ENCODE measurements at regions not wholly inside any gene's neighbourhood (a gene's known extent, or its start where the extent isn't known, plus 50 kb on each side); places are given as distances from the start of the nearest gene placed in this dataset.

DNA sequence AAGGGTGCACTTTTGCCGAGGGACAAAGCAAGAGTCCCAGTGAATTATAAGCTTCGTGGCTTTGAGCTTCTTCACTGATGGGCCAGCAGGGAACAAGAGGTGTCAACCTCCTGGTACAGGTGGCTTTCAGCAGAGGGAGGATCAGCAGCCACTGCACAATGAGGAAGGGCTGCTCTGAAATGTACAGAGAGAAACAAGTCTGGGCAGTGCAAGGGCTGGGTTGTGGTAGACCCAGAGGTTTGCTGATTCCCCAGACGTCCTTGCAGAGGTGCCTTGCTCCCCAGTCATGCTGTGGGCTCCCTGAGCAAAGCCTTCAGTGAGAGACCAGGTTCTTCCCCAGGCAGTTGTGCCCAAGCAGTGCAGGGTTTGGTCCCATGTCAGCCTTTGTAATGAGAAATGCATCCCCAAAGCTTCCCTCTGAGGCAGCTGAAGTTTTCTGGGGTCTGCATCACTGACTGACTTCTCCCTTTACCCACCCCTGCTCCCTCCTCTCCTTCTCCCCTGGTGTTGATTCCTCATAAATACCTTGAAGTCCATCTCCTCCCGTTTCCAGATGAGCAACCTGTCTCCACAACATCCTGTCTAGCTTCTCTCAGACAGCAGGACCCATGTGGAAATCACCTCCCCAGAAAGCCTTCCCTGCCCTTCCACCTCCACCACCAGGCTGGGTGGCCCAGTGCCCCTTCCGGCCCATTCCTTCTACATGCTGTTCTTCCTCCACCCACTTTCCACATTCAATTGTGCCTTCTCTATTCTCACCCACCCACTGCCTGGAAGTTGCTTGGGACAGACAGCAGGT is 599.6 kb upstream of the ADAMTS16 start:
- Mint-ChIP-seq H3K9me3 (no peaks in the 10 kb centered on the region), H3K27me3 (no peaks in the 10 kb centered on the region), H3K4me1 (no peaks in the 10 kb centered on the region), H3K4me3 (no peak overlapping the region), H3K27ac (no peak overlapping the region), H3K36me3 (no peaks in the 10 kb centered on the region)
- no peak for DNase-seq

DNA sequence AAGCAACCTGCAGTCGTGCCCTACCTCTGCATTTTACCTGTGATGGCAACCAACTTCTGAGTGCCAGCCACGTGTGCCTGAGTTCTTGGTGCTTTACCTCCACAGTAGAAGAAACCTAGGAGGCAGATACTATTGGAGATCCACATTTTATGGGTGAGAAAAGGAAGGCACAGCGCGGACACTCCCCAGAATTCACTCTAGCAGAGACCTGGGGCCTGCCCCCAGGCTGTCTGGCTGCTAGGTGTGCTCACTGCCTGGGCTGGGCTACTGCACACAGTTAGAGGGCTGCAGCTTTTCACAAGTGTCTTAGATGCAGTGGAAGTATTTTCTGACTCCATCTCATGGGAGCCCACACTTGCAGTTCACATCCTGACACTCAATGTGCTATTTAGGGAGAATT is 598.8 kb upstream of the ADAMTS16 start:
- Mint-ChIP-seq H3K9me3 (no peaks in the 10 kb centered on the region), H3K27me3 (no peaks in the 10 kb centered on the region), H3K4me3 (no peak overlapping the region), H3K36me3 (no peaks in the 10 kb centered on the region), H3K4me1 (no peaks in the 10 kb centered on the region), H3K27ac (no peak overlapping the region)
- no peak for DNase-seq

DNA sequence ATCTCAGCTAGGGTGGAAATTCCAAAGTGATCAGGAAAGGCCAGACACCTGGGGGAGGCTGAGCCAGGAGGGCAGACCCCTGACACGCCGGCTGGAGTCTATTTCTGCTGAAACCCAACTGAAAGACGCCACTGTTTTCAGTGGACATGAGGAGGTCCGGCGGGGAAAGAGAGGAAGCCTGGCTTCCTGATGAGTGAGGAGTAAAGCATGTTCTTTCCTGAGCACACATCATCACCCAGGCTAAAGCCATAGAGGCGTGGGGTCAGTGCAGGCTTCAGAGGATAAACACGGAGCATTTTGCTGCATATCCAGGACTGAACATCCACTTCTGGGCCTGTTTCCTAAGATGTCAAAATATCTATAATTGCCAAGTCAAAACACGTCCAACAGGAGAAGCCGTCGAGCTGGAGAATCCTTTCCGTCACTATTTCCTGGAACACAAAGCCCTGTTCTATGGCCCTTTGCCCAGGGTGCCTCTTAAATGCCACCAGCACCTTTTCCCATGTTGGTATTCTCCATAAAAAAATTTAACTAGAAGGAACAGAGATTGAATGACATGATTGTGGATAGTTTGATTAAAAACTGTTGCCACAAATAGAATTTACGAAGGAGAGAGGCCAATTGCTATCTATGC is 597.9 kb upstream of the ADAMTS16 start:
- Mint-ChIP-seq H3K4me1 (no peaks in the 10 kb centered on the region), H3K27me3 (peaks cover 4% of the 10 kb centered on the region), H3K9me3 (peaks cover 2% of the 10 kb centered on the region), H3K4me3 (no peak overlapping the region), H3K27ac (no peak overlapping the region), H3K36me3 (no peaks in the 10 kb centered on the region)
- DNase-seq = no peak

DNA sequence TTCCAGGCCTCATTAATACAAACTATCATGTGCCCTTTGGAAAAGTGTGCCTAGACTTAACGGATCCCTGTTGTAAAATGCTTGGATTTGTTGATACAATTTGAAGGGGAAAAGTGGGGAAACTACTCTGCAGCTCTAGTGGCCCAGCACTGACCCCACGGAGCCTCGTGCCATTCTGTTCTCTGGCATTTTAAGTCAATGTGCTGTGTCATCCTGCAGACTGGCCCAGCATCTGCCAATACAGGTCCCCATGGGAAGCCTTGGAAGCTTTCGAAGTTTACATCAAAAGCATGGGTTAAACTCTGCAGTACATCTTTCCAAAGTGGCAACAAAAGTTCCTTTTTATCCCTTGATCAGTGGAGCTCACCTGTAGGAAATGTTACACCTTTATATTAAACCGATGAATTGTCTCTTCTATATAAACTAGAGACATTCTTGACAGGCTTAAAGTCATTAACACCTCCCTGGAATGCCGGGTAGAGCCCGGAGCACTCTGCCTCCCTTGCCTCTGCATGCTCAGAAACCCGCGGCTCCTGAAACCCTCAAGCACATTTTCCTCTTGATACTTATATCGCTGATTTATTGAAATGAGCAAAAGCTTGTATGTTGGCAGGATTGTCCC is 596.0 kb upstream of the ADAMTS16 start:
- Mint-ChIP-seq H3K4me1 (no peaks in the 10 kb centered on the region), H3K4me3 (no peak overlapping the region), H3K27me3 (peaks cover 4% of the 10 kb centered on the region), H3K27ac (no peak overlapping the region), H3K9me3 (peaks cover 2% of the 10 kb centered on the region), H3K36me3 (no peaks in the 10 kb centered on the region)
- no peak for DNase-seq

DNA sequence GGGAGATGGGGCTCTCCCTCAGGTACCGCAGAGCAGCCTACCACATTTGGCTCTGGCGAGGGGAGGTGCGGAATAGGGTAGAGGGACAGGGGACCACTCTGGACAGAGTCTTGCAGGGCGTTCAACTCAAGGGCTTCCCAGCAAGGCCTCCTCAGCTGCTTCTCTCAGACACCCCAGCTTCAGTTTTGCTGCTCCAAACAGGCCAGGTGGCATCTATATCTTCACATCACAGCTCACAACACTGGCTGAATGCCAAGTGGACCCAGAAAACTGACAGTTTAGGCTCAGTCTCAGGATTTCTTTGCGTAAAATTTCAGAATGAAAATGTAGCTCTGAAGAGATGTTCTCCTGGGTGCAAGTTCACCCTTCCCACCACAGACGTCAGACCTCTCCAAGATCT is 592.6 kb upstream of the ADAMTS16 start:
- peaks cover 4% of the 10 kb centered on the region for H3K27me3 Mint-ChIP-seq
- H3K36me3 Mint-ChIP-seq = no peaks in the 10 kb centered on the region
- no peak for DNase-seq
- peaks cover 3% of the 10 kb centered on the region for H3K9me3 Mint-ChIP-seq
- H3K27ac Mint-ChIP-seq = no peak overlapping the region
- no peak overlapping the region for H3K4me3 Mint-ChIP-seq
- H3K4me1 Mint-ChIP-seq = no peaks in the 10 kb centered on the region

DNA sequence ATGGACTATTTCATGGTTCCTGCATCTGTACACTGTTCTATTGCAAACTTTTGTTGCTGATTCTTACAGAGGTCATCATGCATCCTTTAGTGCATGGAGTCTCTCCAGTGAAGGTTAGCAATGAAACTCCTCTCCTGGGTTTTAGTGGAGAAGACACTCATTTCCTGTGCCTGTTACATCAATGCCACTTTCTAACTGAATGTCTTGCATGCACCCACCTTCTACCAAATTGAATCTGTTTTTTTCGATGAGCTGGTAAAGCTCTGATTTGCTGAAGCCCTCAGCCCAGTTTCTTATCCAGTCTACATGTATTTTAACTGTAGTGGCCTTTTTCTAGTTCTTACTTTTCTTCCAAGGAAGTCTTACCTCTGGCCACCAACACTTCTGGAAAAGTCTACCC is 591.8 kb upstream of the ADAMTS16 start:
- Mint-ChIP-seq H3K4me1 (no peaks in the 10 kb centered on the region), H3K36me3 (no peaks in the 10 kb centered on the region), H3K27me3 (peaks cover 4% of the 10 kb centered on the region), H3K4me3 (no peak overlapping the region), H3K9me3 (peaks cover 3% of the 10 kb centered on the region), H3K27ac (no peak overlapping the region)
- DNase-seq = no peak

DNA sequence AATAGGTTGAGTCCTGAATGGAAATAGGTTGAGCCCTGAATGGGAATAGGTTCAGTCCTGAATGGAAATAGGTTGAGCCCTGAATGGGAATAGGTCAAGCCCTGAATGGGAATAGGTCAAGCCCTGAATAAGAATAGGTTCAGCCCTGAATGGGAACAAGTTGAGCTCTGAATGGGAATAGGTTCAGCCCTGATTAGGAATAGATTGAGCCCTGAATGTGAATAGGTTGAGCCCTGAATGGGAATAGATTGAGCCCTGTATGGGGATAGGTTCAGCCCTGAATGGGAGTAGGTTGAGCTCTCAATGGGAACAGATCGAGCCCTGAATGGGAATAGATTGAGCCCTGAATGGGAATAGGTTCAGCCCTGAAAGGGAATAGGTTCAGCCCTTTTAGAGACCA is 590.8 kb upstream of the ADAMTS16 start:
- Mint-ChIP-seq H3K27ac (no peak overlapping the region), H3K27me3 (peaks cover 4% of the 10 kb centered on the region), H3K4me3 (no peak overlapping the region), H3K9me3 (peaks cover 3% of the 10 kb centered on the region), H3K4me1 (no peaks in the 10 kb centered on the region), H3K36me3 (no peaks in the 10 kb centered on the region)
- DNase-seq = no peak

DNA sequence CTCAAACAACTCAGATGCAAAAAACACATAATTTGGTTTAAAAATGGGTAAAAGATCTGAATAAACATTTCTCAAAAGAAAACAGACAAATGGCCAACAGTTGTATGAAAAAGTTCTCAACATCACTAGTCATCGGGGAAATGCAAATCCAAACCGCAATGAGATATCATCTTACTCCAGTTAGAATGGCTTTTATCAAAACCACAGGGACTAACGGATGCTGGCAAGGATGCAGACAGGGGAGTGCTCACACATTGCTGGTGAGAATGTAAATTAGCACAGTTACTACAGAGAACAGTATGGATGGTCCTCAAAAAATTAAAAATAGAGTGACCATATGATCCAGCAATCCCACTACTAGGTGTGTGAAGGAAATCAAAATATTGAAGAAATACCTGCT is 589.1 kb upstream of the ADAMTS16 start:
- DNase-seq = no peak
- Mint-ChIP-seq H3K36me3 (no peaks in the 10 kb centered on the region), H3K27ac (no peak overlapping the region), H3K27me3 (peaks cover 4% of the 10 kb centered on the region), H3K4me3 (no peak overlapping the region), H3K4me1 (no peaks in the 10 kb centered on the region), H3K9me3 (peaks cover 3% of the 10 kb centered on the region)

DNA sequence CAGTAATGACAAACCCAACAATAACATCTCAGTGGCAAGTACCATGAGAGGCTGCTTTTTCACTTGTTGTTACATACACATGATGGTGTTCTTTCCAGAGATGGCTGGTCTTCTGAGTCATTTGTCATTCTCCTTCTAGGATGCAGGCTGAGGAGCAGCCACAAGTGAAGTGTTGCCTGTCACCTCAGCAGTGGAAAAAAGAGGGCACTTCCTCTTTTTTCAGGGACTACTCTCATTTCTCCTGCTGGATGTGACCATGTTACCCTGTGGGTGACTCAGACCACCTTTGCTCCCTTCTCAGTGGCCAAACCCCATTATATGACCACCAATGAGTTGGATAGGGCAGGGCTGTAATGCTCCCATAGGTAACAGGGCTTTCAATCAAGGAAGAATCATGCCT is 587.0 kb upstream of the ADAMTS16 start:
- Mint-ChIP-seq H3K27me3 (no peaks in the 10 kb centered on the region), H3K4me1 (no peaks in the 10 kb centered on the region), H3K4me3 (no peak overlapping the region), H3K9me3 (peaks cover 3% of the 10 kb centered on the region), H3K27ac (no peak overlapping the region), H3K36me3 (no peaks in the 10 kb centered on the region)
- no peak for DNase-seq

DNA sequence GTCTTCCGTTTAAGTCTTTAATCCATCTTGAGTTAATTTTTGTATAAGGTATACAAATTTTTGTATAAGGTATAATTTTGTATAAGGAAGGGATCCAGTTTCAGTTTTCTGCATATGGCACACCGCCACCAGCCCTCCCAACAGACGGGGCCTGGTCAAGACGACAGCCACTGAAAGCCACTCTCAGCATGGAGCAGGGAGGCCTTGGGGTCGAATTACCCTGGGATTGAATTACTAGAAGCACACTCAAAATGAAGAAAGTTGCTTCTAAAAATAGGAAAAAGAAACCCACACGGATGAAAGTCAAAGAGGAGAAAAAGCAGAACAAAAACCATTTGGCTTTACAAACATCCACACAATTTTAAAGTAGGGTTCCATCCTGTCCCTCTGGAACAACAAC is 586.2 kb upstream of the ADAMTS16 start:
- peaks cover 3% of the 10 kb centered on the region for H3K9me3 Mint-ChIP-seq
- no peak overlapping the region for H3K4me3 Mint-ChIP-seq
- no peaks in the 10 kb centered on the region for H3K27me3 Mint-ChIP-seq
- H3K36me3 Mint-ChIP-seq = no peaks in the 10 kb centered on the region
- H3K4me1 Mint-ChIP-seq = no peaks in the 10 kb centered on the region
- no peak for DNase-seq
- H3K27ac Mint-ChIP-seq = no peak overlapping the region

DNA sequence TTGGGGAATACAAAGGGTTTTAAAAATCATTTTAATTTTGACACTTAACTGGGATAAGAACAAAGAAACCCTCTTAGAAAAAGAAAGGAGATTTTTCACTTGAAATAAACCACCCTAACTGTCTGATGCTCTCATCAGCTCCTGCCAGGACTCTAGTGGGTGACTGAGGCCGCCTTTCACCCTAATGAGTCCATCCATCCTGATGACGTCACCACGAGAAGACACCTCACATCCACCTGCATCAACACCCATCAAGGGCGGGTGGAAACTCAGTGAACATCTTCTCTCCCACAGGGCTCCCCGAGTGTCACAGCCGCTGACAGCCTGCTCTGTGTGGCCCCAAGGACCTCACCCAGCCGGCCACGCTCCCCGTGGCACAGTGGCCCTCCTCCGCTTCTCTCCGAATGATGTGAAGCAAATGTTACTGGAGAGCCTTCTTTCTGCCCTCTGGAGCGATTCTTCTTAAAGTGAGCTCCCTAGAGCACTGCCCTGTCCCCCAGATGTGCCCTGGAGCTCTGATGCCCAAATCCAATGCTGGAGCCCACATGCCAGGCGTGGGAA is 584.3 kb upstream of the ADAMTS16 start:
- Mint-ChIP-seq H3K27ac (no peak overlapping the region), H3K4me3 (no peak overlapping the region), H3K9me3 (peaks cover 7% of the 10 kb centered on the region), H3K4me1 (no peaks in the 10 kb centered on the region), H3K27me3 (no peaks in the 10 kb centered on the region), H3K36me3 (no peaks in the 10 kb centered on the region)
- no peak for DNase-seq

DNA sequence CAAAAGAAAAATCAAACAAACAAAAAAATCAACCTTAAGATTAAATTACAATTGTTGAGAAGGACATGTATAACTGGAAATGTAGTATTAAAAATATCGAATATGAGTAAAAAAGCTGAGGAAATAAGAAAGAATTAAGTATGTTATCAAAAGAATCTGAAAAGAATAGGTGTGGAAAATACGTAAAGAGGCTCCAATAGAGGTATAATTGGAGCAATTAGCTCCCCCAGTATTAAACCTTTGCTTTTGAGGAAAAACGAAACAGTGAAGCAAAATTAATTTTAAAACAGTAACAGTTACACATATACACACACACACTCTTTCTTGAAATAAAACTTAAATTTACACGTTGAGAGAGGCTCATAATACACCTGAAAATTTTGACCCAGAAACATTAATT is 578.7 kb upstream of the ADAMTS16 start:
- no peak overlapping the region for H3K27ac Mint-ChIP-seq
- H3K9me3 Mint-ChIP-seq = peaks cover 17% of the 10 kb centered on the region
- no peaks in the 10 kb centered on the region for H3K27me3 Mint-ChIP-seq
- H3K4me1 Mint-ChIP-seq = no peaks in the 10 kb centered on the region
- H3K4me3 Mint-ChIP-seq = no peak overlapping the region
- no peak for DNase-seq
- H3K36me3 Mint-ChIP-seq = no peaks in the 10 kb centered on the region

DNA sequence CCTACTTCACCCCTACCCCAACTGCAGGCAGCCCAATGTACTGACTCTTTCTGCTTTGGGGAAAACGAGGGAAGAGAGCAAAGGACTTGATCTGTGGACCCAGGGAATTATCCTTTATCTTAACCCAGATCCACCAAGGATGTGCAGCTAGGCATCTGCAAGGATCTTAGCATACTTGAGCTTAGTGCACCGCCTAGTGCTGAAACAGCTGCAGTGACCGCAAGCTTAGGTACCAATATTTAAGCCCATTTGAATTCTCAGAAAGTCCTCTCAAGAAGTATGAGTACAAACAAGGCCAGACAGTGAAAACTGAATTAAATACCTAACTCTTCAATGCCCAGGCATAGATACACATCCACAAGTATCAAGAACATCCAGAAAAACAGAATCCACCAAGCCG is 576.7 kb upstream of the ADAMTS16 start:
- H3K27me3 Mint-ChIP-seq = no peaks in the 10 kb centered on the region
- H3K36me3 Mint-ChIP-seq = no peaks in the 10 kb centered on the region
- no peak overlapping the region for H3K27ac Mint-ChIP-seq
- H3K9me3 Mint-ChIP-seq = peaks cover 18% of the 10 kb centered on the region
- H3K4me1 Mint-ChIP-seq = no peaks in the 10 kb centered on the region
- H3K4me3 Mint-ChIP-seq = no peak overlapping the region
- no peak for DNase-seq

DNA sequence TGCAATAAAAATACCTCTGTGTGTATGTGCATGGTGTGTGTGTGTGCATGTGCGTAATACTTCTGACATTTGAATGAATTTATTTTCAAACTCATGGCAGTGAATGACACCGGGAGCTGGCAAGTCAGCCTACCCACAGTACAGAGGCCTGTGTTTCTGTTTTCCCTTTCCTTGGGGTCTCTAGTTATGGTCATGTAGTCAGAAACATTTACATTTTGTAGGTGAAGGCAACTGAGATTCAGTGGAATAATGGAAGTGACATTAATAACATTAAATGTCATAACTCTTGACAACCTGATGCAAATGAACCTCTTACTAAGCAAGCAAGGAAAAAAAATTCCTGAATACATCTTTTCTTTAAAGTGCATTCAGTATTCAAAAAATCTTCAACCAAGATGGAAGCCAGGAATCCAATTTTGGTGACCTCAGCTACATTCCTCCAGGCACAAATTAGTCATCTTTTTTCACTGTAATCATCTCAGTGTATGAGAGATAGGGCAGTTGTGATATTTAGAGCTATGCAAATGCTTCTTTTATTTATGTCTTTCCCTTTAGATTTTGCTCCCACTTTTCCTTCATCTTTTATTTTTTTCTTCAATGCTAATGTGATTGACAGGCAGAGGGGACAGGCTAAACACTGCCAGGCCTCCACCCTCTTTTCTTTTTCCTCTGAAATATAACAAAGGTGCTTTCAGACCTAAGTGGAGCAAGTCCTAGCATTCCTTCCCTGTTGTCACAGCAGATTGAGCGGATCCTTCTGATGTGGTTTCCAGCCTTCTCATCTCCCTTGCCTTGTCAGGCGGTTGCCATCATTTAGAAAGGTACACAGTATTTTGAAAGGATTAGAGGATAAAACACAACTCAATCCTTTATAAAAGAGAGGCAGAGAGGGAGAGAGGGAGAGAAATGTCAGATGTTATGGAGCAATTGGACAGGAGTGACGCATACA is 569.8 kb upstream of the ADAMTS16 start:
- Mint-ChIP-seq H3K27ac (no peak overlapping the region), H3K4me1 (no peaks in the 10 kb centered on the region), H3K9me3 (peaks cover 6% of the 10 kb centered on the region), H3K4me3 (no peak overlapping the region), H3K27me3 (no peaks in the 10 kb centered on the region), H3K36me3 (no peaks in the 10 kb centered on the region)
- no peak for DNase-seq
